H1 (cell line): ENCODE measurements at regions not wholly inside any gene's neighbourhood (a gene's known extent, or its start where the extent isn't known, plus 50 kb on each side); places are given as distances from the start of the nearest gene placed in this dataset.
A peak's percentile ranks its signal among the peaks of the same experiment; 100 is the strongest.
"Not testable (repeated sequence)": the region's sequence is repeated elsewhere in the genome, so short reads cannot be mapped to it uniquely, and the experiment has no call there.

Source experiments
- CTCF ChIA-PET: fragments of 300-600 bp; sonication (Branson Sonifier 250); formaldehyde crosslinking; loops from one replicate; lab custom pipeline; 2021; ENCODE audit not compliant: partially characterized antibody; lab: Charles Lee
- POLR2A ChIA-PET: fragments of 300-600 bp; sonication (Branson Sonifier 250); formaldehyde crosslinking; loops from one replicate; lab custom pipeline; 2021; ENCODE audit warnings: inconsistent platforms; ENCODE audit not compliant: partially characterized antibody; lab: Charles Lee
- DNase-seq, 2 experiments: peaks; one replicate each; pipeline versions ENCODE4 v3.0.0 to v3.0.0-alpha.2; 2010 to 2022; ENCODE audit warnings: low spot score in 2 of 2, low read depth in 1 of 2, mixed read lengths in 1 of 2
- FAIRE-seq: peaks from 2 replicates; lab custom pipeline; 2011; peaks lifted over from hg19 to GRCh38; lab: Jason Lieb, UNC
- H2AFZ ChIP-seq: 2 replicates; pipeline ENCODE4 v1.8.1; 2012; ENCODE audit warnings: low read length, inconsistent platforms
- H2AK5ac ChIP-seq: 2 replicates; pipeline ENCODE4 v1.6.1; 2013; ENCODE audit warnings: low read depth, low read length
- H2BK120ac ChIP-seq: replicated peaks from 2 replicates; pipeline ENCODE3; 2013; ENCODE audit warnings: low read depth, low read length, inconsistent platforms
- H2BK12ac ChIP-seq: 2 replicates; pipeline ENCODE4 v1.6.1; 2013; ENCODE audit warnings: low read depth, low read length
- H2BK15ac ChIP-seq: 2 replicates; pipeline ENCODE4 v1.6.1; 2013; ENCODE audit warnings: low read length
- H2BK20ac ChIP-seq: 2 replicates; pipeline ENCODE4 v1.6.1; 2013; ENCODE audit warnings: low read length
- H2BK5ac ChIP-seq: 2 replicates; pipeline ENCODE4 v1.6.1; 2013; ENCODE audit warnings: low read depth, low read length
- H3K14ac ChIP-seq: 2 replicates; pipeline ENCODE4 v1.6.1; 2013; ENCODE audit warnings: inconsistent platforms; ENCODE audit not compliant: insufficient read length
- H3K18ac ChIP-seq: 2 replicates; pipeline ENCODE4 v1.6.1; 2013; ENCODE audit warnings: low read length; ENCODE audit errors: extremely low read depth
- H3K23ac ChIP-seq: 2 replicates; pipeline ENCODE4 v1.6.1; 2013; ENCODE audit warnings: inconsistent platforms; ENCODE audit not compliant: insufficient read length
- H3K23me2 ChIP-seq: 2 replicates; pipeline ENCODE4 v1.6.1; 2013; ENCODE audit warnings: low read depth, low read length
- H3K27ac ChIP-seq: 2 replicates; pipeline ENCODE4 v1.6.1; 2011; ENCODE audit warnings: low read depth, low read length, inconsistent platforms
- H3K27me3 ChIP-seq, 4 experiments: replicated peaks in 1 of 4; 1 replicate in 1 of 4; 2 replicates in 3 of 4; pipeline versions ENCODE4 v1.6.1 to v1.8.1; 2011 to 2013; ENCODE audit warnings: low read length in 3 of 4, mild to moderate bottlenecking in 3 of 4, inconsistent platforms in 2 of 4, mixed read lengths in 2 of 4, moderate library complexity in 1 of 4; ENCODE audit not compliant: control insufficient read depth in 3 of 4, insufficient read depth in 3 of 4; ENCODE audit errors: extremely low read depth in 1 of 4
- H3K36me3 ChIP-seq, 4 experiments: 2 replicates each; pipeline versions ENCODE4 v1.6.1 to v1.8.1; 2011 to 2013; ENCODE audit warnings: mild to moderate bottlenecking in 4 of 4, low read length in 3 of 4, moderate library complexity in 2 of 4, control low read depth in 1 of 4, inconsistent platforms in 1 of 4; ENCODE audit not compliant: insufficient read depth in 4 of 4, control insufficient read depth in 2 of 4
- H3K4ac ChIP-seq: replicated peaks from 2 replicates; pipeline ENCODE3; 2013; ENCODE audit warnings: low read length, low read depth, mixed read lengths, inconsistent platforms; ENCODE audit not compliant: insufficient read length
- H3K4me1 ChIP-seq, 4 experiments: replicated peaks in 1 of 4; 1 replicate in 1 of 4; 2 replicates in 3 of 4; pipeline versions ENCODE4 v1.6.1 to v1.8.1; 2011 to 2013; ENCODE audit warnings: low read length in 3 of 4, inconsistent platforms in 2 of 4, mixed read lengths in 1 of 4; ENCODE audit not compliant: insufficient read depth in 4 of 4, control insufficient read depth in 3 of 4
- H3K4me2 ChIP-seq, 2 experiments: 2 replicates each; pipeline versions ENCODE4 v1.6.1 to v1.8.1; 2011 to 2013; ENCODE audit warnings: low read depth in 2 of 2, low read length in 2 of 2, control low read depth in 1 of 2, inconsistent platforms in 1 of 2, mild to moderate bottlenecking in 1 of 2; ENCODE audit not compliant: insufficient read depth in 1 of 2
- H3K4me3 ChIP-seq, 4 experiments: fragments of 200-600, 300-600 bp in 1 of 4; sonication (generic), shearing (Covaris generic), sonication (Bioruptor Twin) in 1 of 4; 2 replicates each; pipeline versions ENCODE4 v1.5.1 to v1.8.1; 2011 to 2016; ENCODE audit warnings: low read length in 4 of 4, low read depth in 3 of 4, control low read depth in 2 of 4, inconsistent platforms in 2 of 4, mild to moderate bottlenecking in 2 of 4, mixed read lengths in 1 of 4, moderate library complexity in 1 of 4; ENCODE audit not compliant: insufficient read depth in 2 of 4; ENCODE audit errors: extremely low read depth in 1 of 4
- H3K56ac ChIP-seq: replicated peaks from 2 replicates; pipeline ENCODE3; 2013; ENCODE audit warnings: low read depth, mild to moderate bottlenecking, mixed read lengths, low read length, inconsistent platforms; ENCODE audit not compliant: insufficient read length
- H3K79me1 ChIP-seq: 2 replicates; pipeline ENCODE4 v1.6.1; 2013; ENCODE audit warnings: low read depth, low read length, control low read depth
- H3K79me2 ChIP-seq, 2 experiments: 2 replicates each; pipeline versions ENCODE4 v1.6.1 to v1.8.1; 2012 to 2013; ENCODE audit warnings: low read length in 2 of 2, mild to moderate bottlenecking in 2 of 2, inconsistent platforms in 1 of 2; ENCODE audit not compliant: insufficient read depth in 2 of 2, control insufficient read depth in 1 of 2
- H3K9ac ChIP-seq, 4 experiments: replicated peaks in 1 of 4; 1 replicate in 1 of 4; 2 replicates in 3 of 4; pipeline versions ENCODE4 v1.6.1 to v1.8.1; 2011 to 2013; ENCODE audit warnings: low read depth in 3 of 4, low read length in 3 of 4, control low read depth in 2 of 4, mild to moderate bottlenecking in 2 of 4, moderate library complexity in 2 of 4, inconsistent platforms in 1 of 4; ENCODE audit errors: extremely low read depth in 1 of 4
- H3K9me3 ChIP-seq, 2 experiments: 2 replicates each; pipeline versions ENCODE4 v1.6.1 to v1.8.1; 2012 to 2013; ENCODE audit warnings: mild to moderate bottlenecking in 2 of 2, moderate library complexity in 2 of 2, control low read depth in 1 of 2, inconsistent platforms in 1 of 2, low read depth in 1 of 2, low read length in 1 of 2, mixed read lengths in 1 of 2; ENCODE audit not compliant: insufficient read depth in 2 of 2
- H4K20me1 ChIP-seq, 2 experiments: replicated peaks in 1 of 2; 2 replicates each; pipeline versions ENCODE3 to v1.8.1; 2011 to 2013; ENCODE audit warnings: inconsistent platforms in 2 of 2, low read length in 2 of 2, mild to moderate bottlenecking in 1 of 2; ENCODE audit not compliant: insufficient read depth in 2 of 2, control insufficient read depth in 1 of 2
- H4K5ac ChIP-seq: 2 replicates; pipeline ENCODE4 v1.6.1; 2013; ENCODE audit warnings: low read length, low read depth, mixed read lengths, inconsistent platforms; ENCODE audit not compliant: insufficient read length
- H4K8ac ChIP-seq: 2 replicates; pipeline ENCODE4 v1.8.0; 2013; ENCODE audit warnings: mild to moderate bottlenecking, moderate library complexity, low read length, inconsistent platforms; ENCODE audit not compliant: insufficient read depth; ENCODE audit errors: extremely low read depth
- H4K91ac ChIP-seq: replicated peaks from 2 replicates; pipeline ENCODE3; 2013; ENCODE audit warnings: low read length, mixed read lengths, inconsistent platforms; ENCODE audit not compliant: insufficient read length
- WGBS, 2 experiments: shearing (Covaris generic) in 1 of 2; methylation state at CpG; one replicate each; pipeline versions ENCODE4 v1.1.6 to v1.1.7; 2013 to 2015; ENCODE audit warnings: low lambda C conversion rate in 2 of 2, mixed read lengths in 2 of 2, inconsistent platforms in 1 of 2, low coverage in 1 of 2, missing lambda C conversion rate in 1 of 2; ENCODE audit not compliant: insufficient replicate concordance in 2 of 2, insufficient coverage in 1 of 2, insufficient read length in 1 of 2; ENCODE audit errors: extremely low coverage in 1 of 2, missing lambda C conversion rate in 1 of 2; 5-methylcytosine and 5-hydroxymethylcytosine counted together

- H4K5ac ChIP-seq, POLR2A ChIA-PET, H3K4me2 ChIP-seq, H2BK12ac ChIP-seq, H3K36me3 ChIP-seq, H3K79me1 ChIP-seq, H4K91ac ChIP-seq, H3K18ac ChIP-seq, H4K8ac ChIP-seq, H3K4ac ChIP-seq, H3K27ac ChIP-seq, H2AFZ ChIP-seq, H3K9ac ChIP-seq, H3K27me3 ChIP-seq, H2BK120ac ChIP-seq, H4K20me1 ChIP-seq, H3K23ac ChIP-seq, H2BK20ac ChIP-seq, H3K56ac ChIP-seq, H2AK5ac ChIP-seq, H3K4me3 ChIP-seq, H2BK5ac ChIP-seq, H3K23me2 ChIP-seq, H3K79me2 ChIP-seq, H3K14ac ChIP-seq, H3K9me3 ChIP-seq, FAIRE-seq, H2BK15ac ChIP-seq, CTCF ChIA-PET, H3K4me1 ChIP-seq: not testable (repeated sequence)
- peak in 1 of 2 experiments; percentile 8 for DNase-seq
- WGBS, 2 experiments = 95% methylated on average over 5 of the region's 8 CpGs; no CpG with 5 or more reads in 1 of the 2 experiments
Observed at GRCh38 chr5:178046757-178047399, 50.8 kb upstream of the PROP1 start.

GRCh38 chr5:178045963-178046362 is 49.9 kb upstream of the PROP1 start:
- POLR2A ChIA-PET, H2BK15ac ChIP-seq, H4K5ac ChIP-seq, H2AK5ac ChIP-seq, FAIRE-seq, H3K23me2 ChIP-seq, H4K91ac ChIP-seq, DNase-seq, H3K4me2 ChIP-seq, H3K56ac ChIP-seq, H2BK5ac ChIP-seq, H2BK12ac ChIP-seq, H3K14ac ChIP-seq, H3K27ac ChIP-seq, H3K79me1 ChIP-seq, H3K4ac ChIP-seq, H2AFZ ChIP-seq, H3K9ac ChIP-seq, H3K27me3 ChIP-seq, CTCF ChIA-PET, H4K8ac ChIP-seq, H3K4me3 ChIP-seq, H2BK20ac ChIP-seq, H3K4me1 ChIP-seq, H3K23ac ChIP-seq, H3K79me2 ChIP-seq, H3K18ac ChIP-seq, H3K9me3 ChIP-seq, H2BK120ac ChIP-seq, H3K36me3 ChIP-seq, H4K20me1 ChIP-seq: not testable (repeated sequence)
- WGBS, 2 experiments = no CpG with 5 or more reads among the region's 7 CpGs
